HG02852 (cell line): ENCODE measurements at regions not wholly inside any gene's neighbourhood (a gene's known extent, or its start where the extent isn't known, plus 50 kb on each side); places are given as distances from the start of the nearest gene placed in this dataset.
"Not testable (repeated sequence)": the region's sequence is repeated elsewhere in the genome, so short reads cannot be mapped to it uniquely, and the experiment has no call there.

Experiments used
- ATAC-seq: cut with Tn5 transposase; IDR thresholded peaks from one replicate; pipeline ENCODE4 v1.9.1; 2021; ENCODE audit warnings: mild to moderate bottlenecking, moderate library complexity; ENCODE audit not compliant: unreplicated experiment

DNA sequence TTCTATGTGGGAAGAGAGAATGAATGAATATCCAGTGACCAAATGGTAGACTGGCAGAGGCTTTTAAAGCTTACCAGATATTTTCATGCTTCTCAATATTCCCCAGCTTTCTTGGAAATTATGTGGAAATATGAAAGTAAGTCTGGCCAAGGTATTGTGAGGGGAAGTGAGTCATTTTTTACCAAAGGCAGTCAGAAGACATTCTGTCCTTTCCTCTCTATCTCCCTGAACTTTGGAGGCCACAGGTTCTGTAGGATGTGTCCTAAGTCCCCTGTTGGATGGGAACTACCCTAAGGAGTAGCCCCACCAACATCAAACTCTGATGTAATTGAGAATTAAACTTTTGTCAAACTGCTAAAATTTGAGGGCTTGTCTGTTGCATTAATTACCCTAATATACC is 593.8 kb upstream of the NRSN1 start:
- ATAC-seq, result no peak

DNA sequence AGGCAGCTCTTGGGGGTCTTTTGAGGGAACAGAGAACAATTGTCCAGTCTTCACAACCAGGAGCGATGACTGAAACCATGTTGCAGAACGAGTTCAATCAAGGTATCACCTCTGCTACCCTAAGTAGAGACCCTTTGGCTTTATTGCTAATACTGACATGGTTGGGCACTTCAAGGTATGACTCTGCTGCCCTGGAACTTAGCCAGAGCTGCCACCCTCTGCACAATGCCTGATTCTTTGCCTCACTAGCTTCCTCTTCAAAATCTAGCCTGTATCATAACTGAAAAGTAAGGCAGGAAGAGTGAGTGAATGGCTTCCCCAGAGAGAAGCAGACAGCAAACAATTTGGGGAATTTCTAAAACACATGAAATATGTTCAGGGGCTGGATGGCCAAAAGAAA is 592.7 kb upstream of the NRSN1 start:
- ATAC-seq, result no peak

DNA sequence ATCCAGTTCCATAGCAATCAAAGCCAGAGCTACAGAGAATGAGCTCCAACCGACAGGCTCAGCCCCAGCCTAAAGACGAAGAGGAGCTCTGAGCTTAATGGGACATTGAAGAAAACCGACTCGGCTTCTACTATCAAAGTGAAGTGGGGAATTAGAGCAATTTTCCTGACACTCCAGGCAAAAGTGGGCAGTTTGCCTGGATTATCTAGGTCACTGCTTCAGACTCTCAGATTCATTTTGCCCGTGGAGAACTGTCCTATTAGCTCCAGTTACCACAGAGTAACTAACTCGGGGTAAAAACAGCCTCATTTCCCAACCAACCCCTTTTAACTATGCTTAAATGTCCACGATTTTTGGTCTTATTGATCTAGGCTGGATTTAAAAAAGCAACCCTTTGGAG is 592.1 kb upstream of the NRSN1 start:
- no peak for ATAC-seq

DNA sequence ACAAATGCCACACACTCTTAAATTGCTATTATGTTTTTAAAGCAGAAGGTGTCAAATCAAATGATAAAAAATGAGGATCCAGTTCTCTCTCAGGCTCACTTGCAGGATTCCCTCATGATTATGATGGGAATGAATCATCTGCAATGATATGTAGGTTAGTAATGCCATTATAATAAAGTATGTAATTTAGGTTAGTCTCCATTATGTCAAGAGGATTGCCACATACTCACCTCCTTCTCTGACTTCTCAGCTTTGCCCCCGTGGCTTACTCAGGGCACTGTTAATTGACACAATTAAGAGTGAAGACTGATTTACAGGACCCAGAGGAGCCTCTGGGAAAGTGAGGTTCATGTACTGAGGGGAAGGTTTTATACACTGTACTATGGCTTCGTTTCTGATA is 591.7 kb upstream of the NRSN1 start:
- ATAC-seq, result no peak

DNA sequence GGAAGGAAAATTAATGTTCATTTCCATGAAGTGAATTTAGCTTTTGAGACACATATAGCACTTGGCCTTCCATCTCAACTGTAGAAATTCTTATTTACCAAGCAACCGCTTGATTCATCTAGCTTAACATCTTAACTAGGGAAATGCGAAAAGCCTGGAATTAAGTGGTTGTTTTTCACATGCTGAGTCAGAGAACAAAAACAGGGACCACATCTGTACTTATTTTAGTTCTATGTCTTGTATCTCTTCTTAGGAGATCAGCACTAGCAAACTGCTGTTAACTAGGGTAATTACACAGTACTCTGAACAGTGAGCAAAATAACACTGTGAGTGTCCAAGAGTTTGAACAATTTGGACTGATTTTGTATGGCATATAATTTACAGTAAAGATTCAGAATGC is 590.9 kb upstream of the NRSN1 start:
- no peak for ATAC-seq

DNA sequence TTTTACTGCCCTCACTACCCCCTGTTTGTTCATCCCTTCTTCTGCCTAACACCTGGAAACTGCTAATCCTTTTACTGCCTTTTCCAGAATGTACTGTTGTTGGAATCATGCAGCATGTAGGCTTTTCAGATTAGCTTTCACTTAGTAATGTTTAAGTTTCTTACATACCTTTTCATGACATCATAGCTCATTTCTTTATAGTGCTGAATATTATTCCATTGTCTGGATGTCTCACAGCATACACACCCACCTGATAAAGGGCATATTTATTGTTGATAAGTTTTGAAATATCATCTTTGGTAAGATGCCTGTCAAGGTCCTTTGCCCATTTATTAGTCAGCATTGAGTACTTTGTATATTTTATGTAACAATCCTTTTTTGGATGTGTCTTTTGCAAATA is 588.2 kb upstream of the NRSN1 start:
- ATAC-seq, result no peak

DNA sequence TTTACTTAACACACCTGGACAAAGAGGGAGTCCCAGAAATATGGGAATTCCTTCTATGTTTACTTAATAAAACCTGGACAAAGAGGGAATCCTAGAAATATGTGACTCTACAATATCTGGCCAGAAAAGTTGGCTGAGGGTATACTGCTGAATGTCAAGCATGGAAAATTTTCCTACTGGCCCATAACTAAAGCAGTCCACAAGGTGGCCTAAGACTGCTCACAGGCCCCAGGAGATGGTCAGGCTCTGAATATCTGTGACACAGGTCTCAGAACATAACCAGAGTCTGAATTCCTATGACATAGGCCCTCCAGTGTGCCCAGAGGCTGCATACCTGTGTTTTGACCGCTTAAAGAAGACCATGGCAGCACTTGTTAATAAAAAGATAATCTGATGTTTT is 578.2 kb upstream of the NRSN1 start:
- no peak for ATAC-seq

DNA sequence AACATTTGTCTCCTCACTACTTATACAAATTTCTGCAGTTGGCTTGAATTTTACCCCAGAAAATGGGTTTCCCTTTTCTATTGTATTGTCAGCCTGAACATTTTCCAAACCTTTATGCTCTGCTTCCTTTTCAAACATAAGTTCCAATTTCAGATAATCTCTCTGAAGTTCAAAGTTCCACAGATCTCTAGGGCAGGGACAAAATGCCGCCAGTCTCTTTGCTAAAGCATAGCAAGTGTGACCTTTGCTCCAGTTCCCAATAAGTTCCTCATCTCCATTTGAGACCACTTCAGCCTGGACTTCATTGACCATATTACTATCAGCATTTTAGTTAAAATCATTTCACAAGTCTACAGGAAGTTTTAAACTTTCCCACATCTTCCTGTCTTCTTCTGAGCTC is 571.1 kb upstream of the NRSN1 start:
- not testable (repeated sequence) for ATAC-seq

DNA sequence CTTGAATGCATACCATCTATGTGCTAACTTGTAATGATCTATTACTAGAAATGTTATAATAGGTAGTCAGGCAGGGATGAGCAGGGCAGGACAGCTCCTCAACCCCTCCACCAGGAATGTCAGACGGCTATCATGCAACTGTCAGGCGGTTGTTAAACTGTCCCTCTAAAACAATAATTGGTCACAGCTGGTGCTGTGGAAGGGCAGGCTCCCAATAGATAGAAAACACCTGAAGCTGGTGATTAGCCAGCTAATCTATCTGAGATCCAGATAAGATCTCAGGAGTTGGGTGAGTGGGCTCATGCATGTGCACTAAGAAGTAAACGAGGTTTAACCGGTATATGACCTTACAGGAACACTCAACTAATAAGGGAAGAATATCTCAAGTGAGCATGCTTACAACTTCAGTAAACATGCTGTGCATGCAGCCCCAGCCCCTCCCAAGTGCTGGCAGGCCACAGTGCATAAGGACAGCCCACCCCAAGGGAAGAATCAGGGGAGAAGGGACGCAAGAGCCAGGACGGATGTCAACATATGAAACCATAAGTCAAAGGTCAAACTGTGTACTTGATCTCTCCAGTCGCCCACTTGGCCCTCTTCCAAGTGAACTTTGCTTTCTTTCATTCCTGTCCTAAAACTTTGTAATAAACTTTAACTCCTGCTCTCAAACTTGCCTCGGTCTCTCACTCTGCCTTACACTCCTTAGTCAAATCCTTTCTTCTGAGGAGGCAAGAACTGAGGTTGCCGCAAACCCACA is 566.2 kb upstream of the NRSN1 start:
- no peak for ATAC-seq

DNA sequence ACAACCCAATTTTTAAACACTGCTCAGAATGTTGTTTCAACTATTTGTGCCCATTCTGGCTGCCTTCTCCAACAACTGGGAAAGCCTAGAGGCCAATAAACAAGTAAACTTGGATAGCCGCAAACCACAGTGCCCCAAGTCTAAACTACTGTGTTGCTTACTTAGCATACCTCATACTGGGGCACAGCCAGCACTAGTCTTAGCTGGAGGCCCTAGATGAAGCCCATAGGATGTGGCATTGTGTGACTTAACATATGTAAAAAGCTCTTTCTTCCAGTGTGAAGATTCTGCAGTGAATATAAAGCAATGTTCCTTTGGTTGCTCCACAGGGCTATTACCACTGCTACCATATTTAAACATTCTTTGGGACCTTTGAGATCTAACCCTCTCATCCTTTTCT is 564.3 kb upstream of the NRSN1 start:
- ATAC-seq, result no peak

DNA sequence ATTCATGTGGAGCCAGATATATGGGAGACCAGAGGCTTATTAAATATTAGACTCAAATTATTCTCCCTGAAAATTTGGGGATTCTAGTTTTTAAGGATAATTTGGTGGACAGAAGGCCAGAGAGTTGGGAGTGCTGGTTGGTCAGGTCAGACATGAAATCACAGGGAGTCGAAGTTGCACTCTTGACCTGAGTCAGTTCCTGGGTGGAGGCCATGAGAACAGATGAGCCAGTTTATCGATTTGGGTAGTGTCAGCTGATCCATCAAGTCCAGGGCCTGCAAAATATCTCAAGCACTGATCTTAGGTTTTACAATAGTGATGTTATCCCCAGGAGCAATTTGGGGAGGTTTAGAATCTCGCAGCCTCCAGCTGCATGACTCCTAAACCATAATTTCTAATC is 563.5 kb upstream of the NRSN1 start:
- no peak for ATAC-seq

DNA sequence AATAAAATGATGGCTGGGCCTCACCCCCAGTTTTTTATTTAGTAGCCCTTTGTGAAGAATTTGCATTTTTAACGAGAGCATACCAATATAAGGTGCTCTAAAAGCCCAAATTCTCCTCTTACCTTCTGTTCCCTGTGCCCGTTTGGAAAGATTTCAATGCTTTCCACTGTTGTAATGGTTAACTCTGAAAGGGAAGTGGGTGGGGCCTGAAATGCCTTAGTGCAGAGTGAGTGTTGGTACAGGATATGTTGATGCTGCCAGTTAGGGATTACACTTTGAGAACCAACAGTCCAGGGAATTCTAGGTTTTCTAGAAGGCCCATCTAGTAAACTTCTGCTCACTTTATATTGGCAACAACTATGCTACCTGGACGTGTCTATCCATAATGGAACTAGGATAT is 562.7 kb upstream of the NRSN1 start:
- no peak for ATAC-seq

DNA sequence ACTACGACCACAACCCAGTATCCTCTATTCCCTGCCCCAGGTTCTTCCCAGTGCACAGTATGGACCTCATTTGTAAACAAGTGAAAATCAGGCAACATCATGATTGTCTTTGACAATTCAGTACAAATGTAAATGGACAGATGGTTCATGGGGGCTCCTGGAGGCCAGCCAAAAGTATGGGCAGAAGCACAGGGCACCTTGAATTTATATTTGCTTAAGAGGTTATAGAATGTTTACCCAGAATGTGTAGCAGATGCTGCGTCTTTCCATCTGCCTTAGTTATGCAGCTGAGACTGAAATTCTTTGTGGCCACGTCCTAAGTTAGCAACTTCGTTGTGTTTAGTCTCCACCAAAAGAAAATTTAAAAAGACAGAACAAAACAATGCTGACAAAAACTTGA is 559.6 kb upstream of the NRSN1 start:
- ATAC-seq, result no peak

DNA sequence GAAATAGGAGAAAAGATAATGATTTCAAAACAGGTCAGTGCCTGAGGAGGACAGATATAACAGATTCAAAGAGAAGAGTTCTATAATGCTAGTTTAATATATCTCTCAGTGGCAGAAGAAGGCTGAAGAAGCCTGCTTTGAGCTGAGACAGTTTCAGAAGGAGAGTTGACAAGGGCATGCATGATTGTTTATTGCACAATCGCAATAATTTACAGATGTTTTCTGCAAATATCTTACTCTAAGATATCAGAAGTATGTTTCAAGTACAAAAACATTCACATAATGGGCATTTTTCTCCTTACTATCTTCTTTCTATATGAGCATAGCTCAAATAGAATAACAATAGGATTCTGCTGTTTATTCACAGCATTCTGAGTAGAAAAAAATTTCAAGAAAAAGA is 557.7 kb upstream of the NRSN1 start:
- ATAC-seq, result no peak

DNA sequence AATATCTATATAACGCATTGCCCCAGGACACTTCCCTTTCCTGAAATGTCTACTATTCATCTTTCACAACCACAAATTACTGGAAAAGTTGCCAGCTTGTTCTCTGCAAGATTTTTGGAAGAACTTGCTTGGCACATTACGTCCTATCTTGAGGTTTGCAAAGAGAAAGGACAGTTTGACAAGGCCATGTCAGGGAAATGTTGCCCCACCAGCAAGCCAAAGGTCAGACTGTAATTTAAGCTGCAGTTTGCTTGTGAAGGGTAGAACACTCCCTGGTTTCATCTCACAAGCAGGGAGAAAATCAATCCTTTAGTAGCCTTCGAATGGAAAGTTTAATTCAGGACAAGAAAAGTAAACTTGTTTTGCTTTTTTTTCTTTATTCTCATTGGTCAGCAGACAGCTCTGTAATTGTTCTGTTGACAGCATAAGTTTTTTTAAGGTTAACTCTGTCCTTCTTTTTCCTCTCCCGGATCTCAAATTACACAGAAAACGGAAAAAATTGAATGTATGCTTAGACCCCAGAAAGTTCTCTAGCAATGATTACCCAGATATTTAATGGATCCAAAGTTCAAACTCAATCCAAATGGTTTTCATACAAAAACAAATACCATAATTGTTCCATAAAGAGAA is 541.8 kb upstream of the NRSN1 start:
- no peak for ATAC-seq

DNA sequence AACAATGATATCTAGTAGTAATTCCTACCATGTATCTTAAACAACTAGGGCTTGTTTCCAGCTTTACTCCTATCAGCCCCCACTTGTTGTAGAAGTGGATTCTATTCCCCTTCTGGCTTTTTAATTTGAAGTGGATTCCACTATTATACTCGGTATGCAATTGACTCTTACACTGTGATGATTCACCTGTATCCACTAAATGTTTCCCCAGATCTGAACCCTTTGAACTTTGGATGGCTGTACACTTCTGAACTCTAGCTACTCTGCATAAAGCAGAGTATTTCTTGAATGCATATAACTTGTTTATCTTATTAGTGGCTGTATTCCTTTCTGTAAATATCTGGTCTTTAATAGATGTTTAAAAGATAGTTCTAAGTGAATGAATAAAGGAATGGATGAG is 538.4 kb upstream of the NRSN1 start:
- no peak for ATAC-seq

DNA sequence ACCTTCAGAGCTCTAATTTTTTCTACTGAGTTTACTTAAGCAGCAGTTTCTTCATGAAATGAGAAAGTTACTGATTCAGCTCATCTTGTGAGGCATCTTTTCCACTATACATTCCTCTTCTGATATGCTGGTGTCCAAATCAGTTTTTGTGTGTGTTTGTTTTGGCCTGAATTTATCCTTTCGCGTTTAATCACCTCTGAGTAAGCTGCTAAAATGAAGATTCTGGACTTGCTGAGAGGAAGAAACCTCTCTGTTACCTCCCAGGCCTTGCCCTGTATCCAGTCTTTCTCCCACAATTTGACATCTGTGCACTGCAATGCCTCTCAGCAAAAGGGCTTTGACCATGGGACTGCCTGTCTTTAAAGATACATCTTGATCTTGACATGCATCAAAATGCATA is 536.2 kb upstream of the NRSN1 start:
- no peak for ATAC-seq

DNA sequence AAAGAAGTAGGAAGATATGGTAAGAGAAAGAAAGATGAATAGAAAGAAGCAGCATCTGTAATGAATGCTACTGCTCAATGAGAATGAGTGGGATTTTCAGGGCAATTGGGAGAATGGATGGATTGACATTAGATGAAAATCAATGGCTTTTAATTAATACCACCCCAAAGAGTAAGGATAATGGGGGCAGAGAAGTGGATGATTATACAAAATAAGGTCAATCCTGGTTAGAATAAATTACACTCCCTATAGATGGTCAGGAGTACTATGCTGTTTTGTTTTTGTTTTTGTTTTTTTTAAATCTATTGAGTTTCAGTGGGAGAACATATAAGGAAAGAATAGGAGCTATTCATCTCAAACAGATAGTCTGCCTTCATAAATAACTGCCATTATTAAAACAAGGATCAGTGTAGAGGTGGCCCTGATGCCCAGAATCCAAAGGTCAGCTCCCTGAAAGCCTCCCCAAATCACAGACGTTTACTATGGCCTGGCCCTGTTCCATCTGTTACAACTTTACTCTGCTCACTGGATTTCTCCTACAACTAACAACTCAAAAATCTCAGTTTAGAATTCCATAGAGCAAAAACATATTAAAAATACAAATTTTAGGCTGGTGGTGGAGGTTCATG is 535.4 kb upstream of the NRSN1 start:
- no peak for ATAC-seq

DNA sequence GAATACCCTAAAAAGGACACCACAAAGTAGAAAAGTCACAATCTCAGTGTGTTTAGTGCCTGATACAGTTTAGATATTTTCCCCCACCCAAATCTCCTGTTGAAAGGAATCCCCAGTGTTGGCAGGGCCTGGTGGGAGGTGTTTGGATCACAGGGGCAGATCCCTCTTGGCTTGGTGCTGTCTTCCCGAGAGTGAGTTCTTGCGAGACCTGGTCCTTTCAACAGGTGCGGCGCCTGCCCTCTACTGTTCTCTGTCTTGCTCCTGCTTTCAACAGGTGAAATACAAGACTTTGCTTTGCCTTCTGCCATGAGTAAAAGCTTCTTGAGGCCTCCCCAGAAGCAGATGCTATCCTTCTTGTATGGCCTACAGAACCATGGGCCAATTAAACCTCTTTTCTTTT is 534.3 kb upstream of the NRSN1 start:
- ATAC-seq, result no peak

DNA sequence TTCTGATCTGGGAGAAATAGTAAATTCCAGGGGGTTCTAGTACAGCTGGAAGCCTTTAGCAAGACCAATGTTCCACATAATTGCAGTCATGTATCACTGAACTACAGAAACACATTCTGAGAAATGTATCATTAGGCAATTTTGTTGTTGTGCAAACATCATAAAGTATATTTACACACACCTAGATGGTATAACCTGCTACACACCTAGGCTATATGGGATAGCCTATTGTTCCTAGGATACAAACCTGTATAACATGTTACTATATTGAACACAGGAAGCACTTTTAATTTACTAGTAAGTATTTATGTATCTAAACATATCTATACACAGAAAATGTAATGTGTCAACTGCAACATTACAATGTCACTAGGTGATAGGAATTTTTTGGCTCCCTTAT is 525.9 kb upstream of the NRSN1 start:
- ATAC-seq, result no peak

DNA sequence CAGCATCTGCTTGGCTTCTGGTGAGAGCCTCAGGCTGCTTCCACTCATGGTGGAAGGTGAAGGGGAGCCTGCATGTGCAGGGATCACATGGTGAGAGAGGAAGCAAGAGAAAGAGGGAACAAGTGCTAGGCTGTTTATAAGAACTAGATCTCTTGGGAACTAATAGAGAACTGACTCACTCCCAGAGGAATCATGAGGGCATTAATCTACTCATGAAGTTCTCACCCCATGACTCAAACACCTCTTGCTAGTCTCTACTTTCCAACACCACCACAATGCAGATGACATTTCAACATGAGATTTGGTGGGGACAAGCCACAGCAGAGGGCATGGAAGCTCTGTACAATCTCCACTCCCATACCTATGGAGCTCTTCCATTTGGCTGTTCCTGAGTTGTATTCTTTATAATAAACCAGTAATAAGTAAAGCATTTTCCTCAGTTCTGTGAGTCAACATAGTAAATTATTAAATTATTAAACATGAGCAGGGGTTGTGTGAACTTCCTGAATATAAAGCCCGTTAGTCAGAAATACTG is 524.1 kb upstream of the NRSN1 start:
- no peak for ATAC-seq

DNA sequence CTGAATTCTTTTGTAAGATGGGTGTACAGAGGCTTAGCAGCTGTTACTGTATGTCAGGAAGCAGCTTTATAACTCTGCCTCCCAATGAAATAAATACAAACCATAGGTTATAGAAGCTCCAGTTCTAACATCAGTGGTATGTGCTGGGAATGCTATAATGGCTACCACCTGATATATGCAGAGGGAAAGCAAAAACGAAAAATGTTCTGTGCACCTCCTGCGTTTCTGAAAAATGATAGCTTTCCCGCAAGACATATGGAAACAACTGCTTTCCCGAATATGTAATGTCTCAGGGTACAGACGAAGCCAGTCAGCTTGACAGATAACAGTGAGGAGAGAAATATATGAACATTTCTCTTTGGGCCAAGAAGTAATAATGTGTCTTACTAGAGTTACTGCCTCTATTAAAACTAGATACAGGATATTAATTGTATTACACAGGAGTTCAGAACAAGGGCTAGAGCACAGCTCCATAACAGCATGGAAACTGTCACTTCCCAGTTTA is 517.0 kb upstream of the NRSN1 start:
- ATAC-seq, result no peak
